BLaER1 (cell line): ENCODE measurements at regions not wholly inside any gene's neighbourhood (a gene's known extent, or its start where the extent isn't known, plus 50 kb on each side); places are given as distances from the start of the nearest gene placed in this dataset.

Experiments
- H3K27ac ChIP-seq: shearing (Covaris generic); formaldehyde crosslinking; 2 replicates; pipeline ENCODE4 v1.8.1; 2022
- H3K27me3 ChIP-seq: shearing (Covaris generic); formaldehyde crosslinking; 2 replicates; pipeline ENCODE4 v1.8.1; 2022
- H3K36me3 ChIP-seq: shearing (Covaris generic); formaldehyde crosslinking; 2 replicates; pipeline ENCODE4 v1.8.1; 2022
- H3K4me1 ChIP-seq: shearing (Covaris generic); formaldehyde crosslinking; 2 replicates; pipeline ENCODE4 v1.8.1; 2022
- H3K4me2 ChIP-seq: shearing (Covaris generic); formaldehyde crosslinking; 2 replicates; pipeline ENCODE4 v1.8.1; 2022
- H3K4me3 ChIP-seq: shearing (Covaris generic); formaldehyde crosslinking; 2 replicates; pipeline ENCODE4 v1.8.1; 2022
- H3K9ac ChIP-seq: shearing (Covaris generic); formaldehyde crosslinking; 2 replicates; pipeline ENCODE4 v1.8.1; 2022
- H3K9me3 ChIP-seq: shearing (Covaris generic); formaldehyde crosslinking; 2 replicates; pipeline ENCODE4 v1.8.1; 2022
- H4K20me1 ChIP-seq: shearing (Covaris generic); formaldehyde crosslinking; 2 replicates; pipeline ENCODE4 v1.8.1; 2022
- Cebpa-rat ChIP-seq: shearing (Covaris generic); IDR thresholded peaks from 2 replicates; pipeline ENCODE4 v1.8.1; 2022

GRCh38 chr10:37667736-37668135 is 189.7 kb downstream of the ZNF248 start:
- Histone ChIP-seq H3K4me2 (peak overlapping the region; percentile 31; the same call in 1 of the 2 replicates), H3K9me3 (peaks cover 44% of the 10 kb centered on the region), H3K36me3 (no peaks in the 10 kb centered on the region), H3K4me3 (no peak overlapping the region), H3K9ac (no peak overlapping the region), H3K27me3 (no peaks in the 10 kb centered on the region), H3K27ac (peak overlapping the region; percentile 3; the same call in 1 of the 2 replicates), H3K4me1 (peaks cover 21% of the 10 kb centered on the region), H4K20me1 (no peaks in the 10 kb centered on the region)
- TF ChIP-seq Cebpa-rat: no peak

- Histone ChIP-seq H3K4me2 (no peak overlapping the region), H3K27me3 (no peaks in the 10 kb centered on the region), H3K27ac (no peak overlapping the region), H3K9ac (no peak overlapping the region), H3K36me3 (no peaks in the 10 kb centered on the region), H3K9me3 (peaks cover 21% of the 10 kb centered on the region), H3K4me3 (no peak overlapping the region), H3K4me1 (no peaks in the 10 kb centered on the region), H4K20me1 (no peaks in the 10 kb centered on the region)
- TF ChIP-seq Cebpa-rat: no peak
Observed at GRCh38 chr10:37654466-37654865, 202.9 kb downstream of the ZNF248 start.

GRCh38 chr10:37643187-37643586 is 214.2 kb downstream of the ZNF248 start:
- no peaks in the 10 kb centered on the region for H3K9me3 ChIP-seq
- no peak overlapping the region for H3K4me3 ChIP-seq
- H3K4me2 ChIP-seq: no peak overlapping the region
- no peak overlapping the region for H3K9ac ChIP-seq
- H3K36me3 ChIP-seq: no peaks in the 10 kb centered on the region
- H3K4me1 ChIP-seq: no peaks in the 10 kb centered on the region
- H3K27me3 ChIP-seq: no peaks in the 10 kb centered on the region
- no peak overlapping the region for H3K27ac ChIP-seq
- no peaks in the 10 kb centered on the region for H4K20me1 ChIP-seq
- TF ChIP-seq Cebpa-rat: no peak

GRCh38 chr10:37640301-37640700 is 217.1 kb downstream of the ZNF248 start:
- no peak overlapping the region for H3K9ac ChIP-seq
- no peaks in the 10 kb centered on the region for H4K20me1 ChIP-seq
- no peaks in the 10 kb centered on the region for H3K36me3 ChIP-seq
- H3K4me2 ChIP-seq: no peak overlapping the region
- no peaks in the 10 kb centered on the region for H3K4me1 ChIP-seq
- peaks cover 9% of the 10 kb centered on the region; the same call in 1 of the 2 replicates for H3K9me3 ChIP-seq
- TF ChIP-seq Cebpa-rat: no peak
- no peak overlapping the region for H3K4me3 ChIP-seq
- no peak overlapping the region for H3K27ac ChIP-seq
- H3K27me3 ChIP-seq: no peaks in the 10 kb centered on the region

GRCh38 chr10:37639200-37639599 is 218.2 kb downstream of the ZNF248 start:
- Histone ChIP-seq H3K4me3 (no peak overlapping the region), H3K4me2 (no peak overlapping the region), H3K4me1 (no peaks in the 10 kb centered on the region), H4K20me1 (no peaks in the 10 kb centered on the region), H3K36me3 (no peaks in the 10 kb centered on the region), H3K9me3 (peaks cover 9% of the 10 kb centered on the region; the same call in 1 of the 2 replicates), H3K9ac (no peak overlapping the region), H3K27me3 (no peaks in the 10 kb centered on the region), H3K27ac (no peak overlapping the region)
- no peak for TF ChIP-seq Cebpa-rat

- Histone ChIP-seq H4K20me1 (no peaks in the 10 kb centered on the region), H3K4me1 (no peaks in the 10 kb centered on the region), H3K4me3 (no peak overlapping the region), H3K9ac (no peak overlapping the region), H3K4me2 (no peak overlapping the region), H3K27me3 (no peaks in the 10 kb centered on the region), H3K36me3 (no peaks in the 10 kb centered on the region), H3K9me3 (peaks cover 9% of the 10 kb centered on the region; the same call in 1 of the 2 replicates), H3K27ac (no peak overlapping the region)
- no peak for TF ChIP-seq Cebpa-rat
Observed at GRCh38 chr10:37638569-37638968, 218.8 kb downstream of the ZNF248 start.

GRCh38 chr10:37634351-37634880 is 223.0 kb downstream of the ZNF248 start:
- no peaks in the 10 kb centered on the region for H3K4me1 ChIP-seq
- H3K36me3 ChIP-seq: no peaks in the 10 kb centered on the region
- H3K27ac ChIP-seq: no peak overlapping the region
- H3K9ac ChIP-seq: no peak overlapping the region
- H3K9me3 ChIP-seq: peaks cover 9% of the 10 kb centered on the region; the same call in 1 of the 2 replicates
- no peaks in the 10 kb centered on the region for H3K27me3 ChIP-seq
- no peaks in the 10 kb centered on the region for H4K20me1 ChIP-seq
- no peak for TF ChIP-seq Cebpa-rat
- no peak overlapping the region for H3K4me2 ChIP-seq
- H3K4me3 ChIP-seq: no peak overlapping the region

- Histone ChIP-seq H3K4me2 (no peak overlapping the region), H3K9ac (no peak overlapping the region), H3K9me3 (peaks cover 9% of the 10 kb centered on the region; the same call in 1 of the 2 replicates), H4K20me1 (no peaks in the 10 kb centered on the region), H3K36me3 (no peaks in the 10 kb centered on the region), H3K27me3 (no peaks in the 10 kb centered on the region), H3K27ac (no peak overlapping the region), H3K4me1 (no peaks in the 10 kb centered on the region), H3K4me3 (no peak overlapping the region)
- no peak for TF ChIP-seq Cebpa-rat
Observed at GRCh38 chr10:37632641-37633040, 224.8 kb downstream of the ZNF248 start.

- no peaks in the 10 kb centered on the region for H3K9me3 ChIP-seq
- H4K20me1 ChIP-seq: no peaks in the 10 kb centered on the region
- no peak overlapping the region for H3K4me3 ChIP-seq
- no peak overlapping the region for H3K4me2 ChIP-seq
- no peaks in the 10 kb centered on the region for H3K27me3 ChIP-seq
- H3K36me3 ChIP-seq: no peaks in the 10 kb centered on the region
- H3K9ac ChIP-seq: no peak overlapping the region
- TF ChIP-seq Cebpa-rat: no peak
- H3K27ac ChIP-seq: no peak overlapping the region
- no peaks in the 10 kb centered on the region for H3K4me1 ChIP-seq
Observed at GRCh38 chr10:37623506-37623905, 233.9 kb downstream of the ZNF248 start.

GRCh38 chr10:37619336-37619735 is 238.1 kb downstream of the ZNF248 start:
- no peak for TF ChIP-seq Cebpa-rat
- Histone ChIP-seq H3K9me3 (no peaks in the 10 kb centered on the region), H3K4me3 (no peak overlapping the region)

GRCh38 chr10:37588299-37588698 is 269.1 kb downstream of the ZNF248 start:
- TF ChIP-seq Cebpa-rat: no peak
- no peaks in the 10 kb centered on the region for H3K27me3 ChIP-seq
- H3K4me2 ChIP-seq: no peak overlapping the region
- H3K4me1 ChIP-seq: no peaks in the 10 kb centered on the region
- no peaks in the 10 kb centered on the region for H4K20me1 ChIP-seq
- no peak overlapping the region for H3K9ac ChIP-seq
- H3K9me3 ChIP-seq: no peaks in the 10 kb centered on the region
- no peak overlapping the region for H3K4me3 ChIP-seq
- H3K36me3 ChIP-seq: no peaks in the 10 kb centered on the region
- no peak overlapping the region for H3K27ac ChIP-seq

More at GRCh38 chr10:37619336-37619735, 238.1 kb downstream of the ZNF248 start:
- Histone ChIP-seq H3K27ac (no peak overlapping the region), H3K36me3 (no peaks in the 10 kb centered on the region), H3K4me1 (no peaks in the 10 kb centered on the region), H3K4me2 (no peak overlapping the region), H3K9ac (no peak overlapping the region), H3K27me3 (no peaks in the 10 kb centered on the region), H4K20me1 (no peaks in the 10 kb centered on the region)
